GM12891 (cell line): ENCODE measurements at regions not wholly inside any gene's neighbourhood (a gene's known extent, or its start where the extent isn't known, plus 50 kb on each side); places are given as distances from the start of the nearest gene placed in this dataset.

Experiments used
- POLR2A ChIP-seq: IDR thresholded peaks from 2 replicates; pipeline ENCODE4 v1.6.1; 2011; ENCODE audit warnings: low read depth, low read length, control low read depth
- POLR2AphosphoS5 ChIP-seq: IDR thresholded peaks from 2 replicates; pipeline ENCODE4 v1.6.1; 2011; ENCODE audit warnings: low read depth, low read length, control low read depth

- TF ChIP-seq POLR2A: no peak
- TF ChIP-seq POLR2AphosphoS5: no peak
Measured at GRCh38 chr5:3698412-3698811, 102.8 kb downstream of the IRX1 start.
